NT2/D1 (cell line): ENCODE measurements at regions not wholly inside any gene's neighbourhood (a gene's known extent, or its start where the extent isn't known, plus 50 kb on each side); places are given as distances from the start of the nearest gene placed in this dataset.

ENCODE experiments used
- SUZ12 ChIP-seq: IDR thresholded peaks from 2 replicates; pipeline ENCODE4 v1.6.1; 2011; ENCODE audit not compliant: insufficient read length, insufficient read depth; ENCODE audit errors: extremely low read depth
- YY1 ChIP-seq: IDR thresholded peaks from 2 replicates; pipeline ENCODE4 v1.6.1; 2011; ENCODE audit not compliant: insufficient read length, insufficient read depth

DNA sequence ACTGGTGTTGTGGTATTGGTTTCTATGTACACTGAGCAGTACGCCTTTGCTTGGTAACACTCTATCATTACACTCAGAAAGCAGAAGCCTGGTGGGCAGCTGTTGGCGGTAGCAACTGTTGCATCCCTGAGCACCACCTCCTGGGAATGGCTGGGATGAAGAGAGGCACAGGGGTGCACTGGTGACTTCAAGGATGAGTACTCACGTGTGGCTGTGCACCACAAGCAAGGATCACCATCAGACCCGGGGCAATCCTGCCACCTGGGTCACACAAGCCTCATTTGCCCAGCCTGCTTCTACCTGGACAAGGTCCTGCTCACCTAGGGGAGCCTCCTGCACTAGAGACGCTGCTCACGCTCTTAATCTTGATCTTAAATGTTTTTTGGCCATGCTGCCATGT, 336.4 kb downstream of the SI start:
- TF ChIP-seq YY1 (no peak), SUZ12 (no peak)
